ENCODE measurements at regions not wholly inside any gene's neighbourhood (a gene's known extent, or its start where the extent isn't known, plus 50 kb on each side); places are given as distances from the start of the nearest gene placed in this dataset.
"Not testable (repeated sequence)": the region's sequence is repeated elsewhere in the genome, so short reads cannot be mapped to it uniquely, and the experiment has no call there.

DNA sequence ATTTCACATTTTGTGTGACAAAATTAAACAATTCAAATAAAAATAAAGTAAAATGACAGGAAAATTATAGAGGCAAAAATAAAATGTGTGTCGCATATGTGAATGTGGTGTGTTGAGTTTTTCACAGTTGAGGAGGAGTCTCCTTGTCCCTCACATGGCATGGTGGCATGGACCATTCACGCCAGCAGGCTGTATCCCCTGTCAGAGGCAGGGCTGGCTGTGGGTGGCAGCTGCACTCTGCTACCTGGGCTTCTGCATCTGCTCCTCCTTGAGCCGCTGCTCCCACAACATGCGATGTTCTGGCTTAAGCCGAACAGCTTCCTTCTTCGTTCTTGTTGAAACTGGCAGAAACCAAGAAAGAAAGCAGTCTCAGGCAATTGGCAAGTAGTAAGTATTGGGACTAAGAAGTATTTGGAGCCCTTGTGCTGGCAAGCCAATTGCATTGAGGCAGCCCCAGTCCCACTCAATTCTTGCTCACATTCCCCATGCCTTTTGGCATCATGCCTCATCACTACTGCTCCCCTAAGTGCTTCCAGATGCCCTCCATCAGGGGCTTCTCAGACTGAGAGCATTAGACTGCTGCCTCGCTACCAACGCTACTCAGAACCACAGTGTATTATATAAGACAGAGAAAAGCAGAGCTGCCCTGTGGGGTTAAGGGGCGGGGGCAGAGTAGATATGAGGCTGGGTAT is 177.9 kb upstream of the NABP1 start:
- Mint-ChIP-seq H3K36me3 (ENCODE audit: low read depth) (no peaks in the 10 kb centered on the region), H3K4me1 (ENCODE audit: low read depth) (no peaks in the 10 kb centered on the region), H3K27ac (no peak overlapping the region), H3K27me3 (ENCODE audit: low read depth) (peaks cover 6% of the 10 kb centered on the region), H3K9me3 (ENCODE audit: insufficient read depth) (no peaks in the 10 kb centered on the region), H3K4me3 (no peak overlapping the region)
- ATAC-seq (no peak), DNase-seq (no peak)
- ChIA-PET CTCF (interaction anchor here (1.1 kb wide), 1 partner anchor 282 kb away, joined by 4 read pairs; no protein-coding TSS in a partner anchor), POLR2A (no interaction called here)

DNA sequence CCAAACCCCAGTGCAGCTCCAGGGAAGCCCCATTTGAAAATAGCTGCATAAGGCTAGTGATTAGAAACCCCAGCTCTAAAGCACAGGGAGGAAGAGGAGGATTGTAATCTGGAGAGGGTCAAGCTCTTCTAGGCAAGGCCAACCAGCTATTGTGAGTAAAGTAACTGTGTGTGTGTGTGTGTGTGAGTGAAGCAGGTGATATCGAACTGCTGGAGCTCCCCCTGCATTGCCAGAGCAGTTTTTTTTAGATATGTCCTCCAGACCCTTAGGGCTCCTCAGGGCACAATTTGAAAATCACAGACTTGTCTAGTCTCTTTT is 177.4 kb upstream of the NABP1 start:
- H3K9me3 Mint-ChIP-seq (ENCODE audit: insufficient read depth): no peaks in the 10 kb centered on the region
- no peak overlapping the region for H3K4me3 Mint-ChIP-seq
- ChIA-PET CTCF (interaction anchor here (0.9 to 1.3 kb wide), 3 partner anchors 21 to 336 kb away, joined by 3 to 4 read pairs (median 4); no protein-coding TSS in a partner anchor), POLR2A (no interaction called here)
- DNase-seq: no peak
- peaks cover 8% of the 10 kb centered on the region for H3K27me3 Mint-ChIP-seq (ENCODE audit: low read depth)
- no peaks in the 10 kb centered on the region for H3K4me1 Mint-ChIP-seq (ENCODE audit: low read depth)
- H3K36me3 Mint-ChIP-seq (ENCODE audit: low read depth): no peaks in the 10 kb centered on the region
- no peak overlapping the region for H3K27ac Mint-ChIP-seq
- ATAC-seq: no peak

DNA sequence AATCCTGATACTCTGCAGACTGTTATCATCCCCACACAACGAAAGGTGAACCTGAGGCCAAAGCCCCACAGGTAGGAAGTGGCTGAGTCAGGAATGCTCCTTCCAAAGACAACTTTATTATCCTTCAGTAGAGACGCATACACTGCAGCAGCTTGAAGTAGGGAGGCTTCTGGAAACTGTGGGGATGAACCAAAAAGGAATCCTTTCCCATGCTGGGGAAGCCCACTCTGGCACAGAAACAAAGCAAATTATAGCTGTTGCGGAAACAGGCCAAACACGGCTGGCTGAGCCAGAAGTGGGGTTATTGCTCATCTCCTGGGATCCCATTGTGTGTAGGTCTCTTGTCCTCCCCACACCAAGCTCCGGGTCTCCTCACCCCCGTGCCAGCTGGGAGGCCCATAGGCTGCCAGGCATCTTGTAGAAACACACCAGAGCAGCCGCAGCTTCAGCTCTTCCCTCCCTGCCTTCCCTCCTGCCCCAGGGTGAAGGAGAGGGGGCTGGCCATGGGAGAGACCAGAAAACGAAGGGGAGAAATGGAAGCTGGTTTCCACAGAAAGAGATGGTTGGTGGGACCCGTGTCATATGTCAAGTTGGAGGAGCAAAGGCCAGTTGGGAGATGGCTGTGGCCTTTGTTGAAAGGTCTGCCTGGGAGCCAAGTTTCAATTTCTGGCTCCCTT is 176.9 kb upstream of the NABP1 start:
- Mint-ChIP-seq H3K4me3 (no peak overlapping the region), H3K27me3 (ENCODE audit: low read depth) (peaks cover 8% of the 10 kb centered on the region), H3K4me1 (ENCODE audit: low read depth) (no peaks in the 10 kb centered on the region), H3K9me3 (ENCODE audit: insufficient read depth) (no peaks in the 10 kb centered on the region), H3K36me3 (ENCODE audit: low read depth) (no peaks in the 10 kb centered on the region), H3K27ac (no peak overlapping the region)
- DNase-seq: no peak
- ChIA-PET CTCF (interaction anchor here (0.6 to 1.3 kb wide), 5 partner anchors 21 to 337 kb away, joined by 3 to 4 read pairs (median 4); no protein-coding TSS in a partner anchor), POLR2A (no interaction called here)
- ATAC-seq: no peak

DNA sequence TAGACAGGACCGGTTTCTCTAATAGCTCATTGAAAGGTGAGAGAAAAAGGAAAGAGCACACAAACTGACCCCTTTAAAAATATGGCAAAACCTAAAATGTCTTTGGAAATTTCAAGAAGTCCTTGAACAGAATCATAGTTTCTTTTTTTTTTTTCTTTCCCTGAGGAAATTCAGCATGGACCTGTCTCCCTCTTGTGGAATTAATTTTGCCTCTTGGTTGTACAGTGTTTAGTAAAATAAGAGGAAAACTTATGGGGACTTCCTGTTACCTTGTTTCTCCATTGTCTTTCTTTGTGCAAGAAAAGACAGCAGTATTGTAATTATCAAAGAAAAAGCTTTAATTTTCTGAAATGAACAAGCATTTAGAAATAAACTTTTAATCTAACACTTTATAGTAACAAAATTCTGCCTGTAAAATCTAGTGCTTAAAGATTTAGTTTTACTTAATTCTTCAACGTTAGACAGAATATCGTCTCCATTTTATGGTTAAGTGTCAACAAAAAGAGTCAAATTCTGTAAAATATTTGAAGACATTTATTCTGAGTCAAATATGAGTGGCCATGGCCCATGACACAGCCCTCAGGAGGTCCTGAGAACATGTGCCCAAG is 176.3 kb upstream of the NABP1 start:
- ChIA-PET CTCF (interaction anchor here (0.6 to 1.3 kb wide), 5 partner anchors 20 to 337 kb away, joined by 3 to 4 read pairs (median 3); no protein-coding TSS in a partner anchor), POLR2A (no interaction called here)
- Mint-ChIP-seq H3K27ac (no peak overlapping the region), H3K4me1 (ENCODE audit: low read depth) (no peaks in the 10 kb centered on the region), H3K36me3 (ENCODE audit: low read depth) (no peaks in the 10 kb centered on the region), H3K9me3 (ENCODE audit: insufficient read depth) (no peaks in the 10 kb centered on the region), H3K27me3 (ENCODE audit: low read depth) (peaks cover 8% of the 10 kb centered on the region), H3K4me3 (no peak overlapping the region)
- ATAC-seq (no peak), DNase-seq (no peak)

DNA sequence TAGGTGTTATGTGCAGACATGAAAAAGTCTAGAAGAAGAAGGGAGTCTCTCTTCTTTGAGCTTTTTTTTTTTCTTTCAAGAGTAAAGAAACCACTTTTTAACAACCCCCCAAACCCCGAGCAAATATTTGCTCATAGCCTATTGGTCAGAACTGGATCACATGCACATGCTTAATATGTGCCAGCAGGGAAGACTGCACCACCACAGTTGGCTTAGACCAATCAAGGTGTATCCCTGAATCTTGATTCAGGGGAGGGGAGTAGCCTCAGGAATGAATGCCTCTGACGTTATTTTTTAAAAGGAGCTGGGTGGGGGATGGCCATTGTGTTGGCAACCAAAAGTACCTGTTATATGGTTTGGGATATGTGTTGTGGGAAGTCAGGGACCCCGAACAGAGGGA is 171.4 kb upstream of the NABP1 start:
- no peak for ATAC-seq
- no peak overlapping the region for H3K27ac Mint-ChIP-seq
- peaks cover 5% of the 10 kb centered on the region for H3K9me3 Mint-ChIP-seq (ENCODE audit: insufficient read depth)
- peaks cover 2% of the 10 kb centered on the region for H3K27me3 Mint-ChIP-seq (ENCODE audit: low read depth)
- no peak overlapping the region for H3K4me3 Mint-ChIP-seq
- no peak for DNase-seq
- ChIA-PET CTCF (no interaction called here), POLR2A (no interaction called here)
- no peaks in the 10 kb centered on the region for H3K4me1 Mint-ChIP-seq (ENCODE audit: low read depth)
- no peaks in the 10 kb centered on the region for H3K36me3 Mint-ChIP-seq (ENCODE audit: low read depth)

DNA sequence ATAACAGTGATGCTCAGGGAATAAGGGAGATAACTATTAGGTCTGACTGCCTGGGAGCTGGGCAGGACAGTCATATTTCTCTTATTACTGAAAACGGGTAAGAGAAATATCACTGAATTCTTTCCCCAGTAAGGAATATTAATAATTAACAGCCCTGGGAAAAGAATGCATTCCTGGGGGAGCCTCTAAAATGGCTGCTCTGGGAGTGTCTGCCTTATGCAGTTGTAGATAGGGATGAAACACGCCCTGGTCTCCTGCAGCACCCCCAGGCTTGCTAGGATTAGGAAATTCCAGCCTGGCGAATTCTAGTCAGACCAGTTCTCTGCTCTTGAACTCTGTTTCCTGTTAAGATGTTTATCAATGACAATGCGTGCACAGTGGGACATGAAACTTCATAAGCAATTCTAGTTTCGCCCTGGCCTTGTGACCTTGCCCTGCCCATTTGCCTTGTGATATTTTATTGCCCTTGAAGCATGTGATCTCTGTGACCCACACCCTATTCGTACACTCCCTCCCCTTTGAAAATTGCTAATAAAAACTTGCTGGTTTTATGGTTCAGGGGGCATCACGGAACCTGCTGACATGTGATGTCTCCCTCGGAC is 170.6 kb upstream of the NABP1 start:
- H3K27ac Mint-ChIP-seq; H3K4me3 Mint-ChIP-seq; H3K36me3 Mint-ChIP-seq (ENCODE audit: low read depth); CTCF ChIA-PET; H3K9me3 Mint-ChIP-seq (ENCODE audit: insufficient read depth); ATAC-seq; H3K27me3 Mint-ChIP-seq (ENCODE audit: low read depth); H3K4me1 Mint-ChIP-seq (ENCODE audit: low read depth); DNase-seq; POLR2A ChIA-PET: not testable (repeated sequence)

DNA sequence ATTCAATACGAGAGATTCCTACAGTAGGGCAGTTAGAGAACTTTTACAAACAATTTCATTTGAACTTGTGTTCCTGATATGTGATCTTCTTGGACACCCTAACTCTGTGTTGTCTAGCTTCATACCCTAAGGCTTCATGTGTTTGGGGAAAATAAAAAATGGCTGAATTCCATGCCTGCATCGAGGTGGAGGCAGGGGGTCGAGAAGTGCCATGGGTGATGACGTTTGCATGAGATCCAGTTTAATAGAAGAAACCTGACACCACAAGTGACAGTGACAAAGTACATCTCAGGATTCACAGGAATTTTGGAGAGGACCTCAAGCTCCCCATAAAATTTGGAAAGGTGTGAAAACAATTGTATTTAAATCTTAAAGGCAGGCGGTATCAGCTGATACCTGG is 169.2 kb upstream of the NABP1 start:
- peaks cover 5% of the 10 kb centered on the region for H3K9me3 Mint-ChIP-seq (ENCODE audit: insufficient read depth)
- no peak overlapping the region for H3K27ac Mint-ChIP-seq
- H3K4me3 Mint-ChIP-seq: no peak overlapping the region
- DNase-seq (no peak), ATAC-seq (no peak)
- H3K27me3 Mint-ChIP-seq (ENCODE audit: low read depth): peaks cover 4% of the 10 kb centered on the region
- ChIA-PET POLR2A (interaction anchor here (0.6 kb wide), 1 partner anchor 59 kb away, joined by 3 read pairs; no protein-coding TSS in a partner anchor), CTCF (interaction anchor here (0.8 to 1.2 kb wide), 2 partner anchors 13 to 31 kb away, joined by 4 read pairs; no protein-coding TSS in a partner anchor)
- no peaks in the 10 kb centered on the region for H3K4me1 Mint-ChIP-seq (ENCODE audit: low read depth)
- H3K36me3 Mint-ChIP-seq (ENCODE audit: low read depth): no peaks in the 10 kb centered on the region

DNA sequence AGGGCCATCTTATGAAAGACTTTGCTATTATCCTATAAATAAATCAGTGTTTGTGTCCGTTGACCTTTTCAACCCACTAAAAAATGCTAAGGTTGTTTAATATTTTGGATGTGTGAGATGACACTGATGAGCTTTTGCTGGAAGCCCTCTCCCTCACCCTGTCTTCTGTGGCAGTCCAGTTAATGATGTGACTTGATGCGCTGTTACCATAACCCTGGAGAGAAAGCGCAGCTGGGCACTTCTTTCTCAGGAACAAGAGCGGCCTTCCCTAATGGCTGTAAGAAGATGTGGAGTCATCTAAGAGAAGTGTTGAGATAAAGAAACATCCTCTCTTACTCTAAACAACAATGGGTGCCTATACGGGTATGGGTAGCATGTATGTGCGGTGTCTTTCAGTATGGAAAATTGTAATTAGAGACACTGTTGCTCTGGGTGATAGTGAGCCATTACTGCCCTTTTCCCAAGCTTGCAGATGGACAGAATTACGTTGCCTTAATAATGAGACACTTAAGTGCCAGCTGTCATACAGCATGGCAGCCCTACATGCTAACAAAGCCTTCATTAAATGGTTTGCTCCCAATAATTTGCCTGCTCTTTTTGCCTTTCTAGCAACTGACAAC is 165.6 kb upstream of the NABP1 start:
- H3K36me3 Mint-ChIP-seq (ENCODE audit: low read depth): no peaks in the 10 kb centered on the region
- no peaks in the 10 kb centered on the region for H3K4me1 Mint-ChIP-seq (ENCODE audit: low read depth)
- DNase-seq: no peak
- ATAC-seq: no peak
- H3K27ac Mint-ChIP-seq: no peak overlapping the region
- no peak overlapping the region for H3K4me3 Mint-ChIP-seq
- H3K27me3 Mint-ChIP-seq (ENCODE audit: low read depth): peaks cover 4% of the 10 kb centered on the region
- ChIA-PET POLR2A (no interaction called here), CTCF (interaction anchor here (1.7 to 1.9 kb wide), 2 partner anchors 294 to 357 kb away, joined by 6 read pairs; no protein-coding TSS in a partner anchor)
- peaks cover 5% of the 10 kb centered on the region for H3K9me3 Mint-ChIP-seq (ENCODE audit: insufficient read depth)

DNA sequence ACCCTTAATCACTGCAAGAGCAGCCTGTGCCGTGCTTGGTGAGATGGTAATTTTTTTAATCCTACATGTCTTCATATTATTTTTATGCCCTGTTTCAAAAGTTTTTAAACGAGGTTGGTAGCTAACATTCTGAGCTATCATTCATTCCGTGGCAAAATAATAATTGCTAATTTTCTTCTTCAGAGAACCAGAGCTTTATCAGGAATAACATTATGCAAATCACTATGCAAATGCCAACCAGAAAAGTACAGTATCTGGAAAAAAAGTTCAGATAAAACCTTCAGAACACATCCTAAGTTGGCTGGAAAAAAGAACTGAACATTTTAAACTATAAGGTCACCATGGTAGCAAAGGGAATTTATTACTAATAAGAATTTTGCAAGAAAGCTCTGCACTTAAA is 165.1 kb upstream of the NABP1 start:
- Mint-ChIP-seq H3K27ac (no peak overlapping the region), H3K4me3 (no peak overlapping the region), H3K4me1 (ENCODE audit: low read depth) (no peaks in the 10 kb centered on the region), H3K36me3 (ENCODE audit: low read depth) (no peaks in the 10 kb centered on the region), H3K27me3 (ENCODE audit: low read depth) (peaks cover 9% of the 10 kb centered on the region), H3K9me3 (ENCODE audit: insufficient read depth) (peaks cover under 1% of the 10 kb centered on the region)
- no peak for ATAC-seq
- POLR2A ChIA-PET: no interaction called here
- CTCF ChIA-PET: interaction anchor here (1.7 to 1.9 kb wide), 2 partner anchors 295 to 357 kb away, joined by 6 read pairs; no protein-coding TSS in a partner anchor
- no peak for DNase-seq

DNA sequence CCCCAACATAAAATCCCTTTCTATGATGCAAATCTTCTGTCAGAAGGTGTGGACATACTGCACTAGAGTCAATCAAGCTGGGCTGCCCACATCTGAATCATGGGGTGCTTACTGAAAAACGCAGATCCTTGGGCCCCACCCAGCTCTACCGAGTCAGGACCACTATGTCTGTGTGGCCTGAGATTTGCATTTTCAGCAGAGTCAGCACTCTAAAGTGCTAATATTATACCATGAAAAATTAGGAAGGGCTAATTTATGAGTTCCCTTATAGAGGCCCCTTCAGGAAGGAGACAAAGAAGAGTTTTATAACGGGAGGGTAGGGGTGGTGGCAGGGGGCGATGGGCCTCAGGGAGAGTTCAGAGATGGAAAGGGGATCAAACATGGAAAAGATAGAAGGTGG is 163.3 kb upstream of the NABP1 start:
- POLR2A ChIA-PET: no interaction called here
- DNase-seq (no peak), ATAC-seq (no peak)
- no peaks in the 10 kb centered on the region for H3K9me3 Mint-ChIP-seq (ENCODE audit: insufficient read depth)
- H3K36me3 Mint-ChIP-seq (ENCODE audit: low read depth): no peaks in the 10 kb centered on the region
- H3K27ac Mint-ChIP-seq: no peak overlapping the region
- no peak overlapping the region for H3K4me3 Mint-ChIP-seq
- H3K4me1 Mint-ChIP-seq (ENCODE audit: low read depth): no peaks in the 10 kb centered on the region
- CTCF ChIA-PET: interaction anchor here (1.4 kb wide), 1 partner anchor 24 kb away, joined by 7 read pairs; no protein-coding TSS in a partner anchor
- H3K27me3 Mint-ChIP-seq (ENCODE audit: low read depth): peaks cover 16% of the 10 kb centered on the region

DNA sequence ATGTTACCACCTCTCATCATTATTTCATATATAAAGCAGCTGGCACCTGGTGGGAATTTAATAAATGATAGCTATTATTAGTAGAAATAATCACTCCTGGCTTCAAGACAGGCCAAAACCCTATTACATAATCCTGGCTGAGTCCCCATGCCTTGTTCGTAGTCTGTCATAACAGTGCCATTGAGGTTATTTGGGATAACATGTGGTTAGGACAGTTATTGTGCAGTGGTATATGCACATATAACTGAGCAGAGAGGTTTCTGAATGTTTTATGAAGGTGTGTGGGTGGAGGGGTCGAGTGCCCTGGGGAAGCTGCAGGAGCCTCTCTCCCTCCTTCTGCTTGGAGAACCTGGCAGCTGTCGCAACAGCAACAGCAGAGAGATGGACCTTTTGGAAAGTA is 162.4 kb upstream of the NABP1 start:
- Mint-ChIP-seq H3K4me1 (ENCODE audit: low read depth) (no peaks in the 10 kb centered on the region), H3K27ac (no peak overlapping the region), H3K27me3 (ENCODE audit: low read depth) (peaks cover 19% of the 10 kb centered on the region), H3K4me3 (no peak overlapping the region), H3K36me3 (ENCODE audit: low read depth) (no peaks in the 10 kb centered on the region), H3K9me3 (ENCODE audit: insufficient read depth) (no peaks in the 10 kb centered on the region)
- no peak for DNase-seq
- ATAC-seq: no peak
- CTCF ChIA-PET: interaction anchor here (1.4 kb wide), 1 partner anchor 23 kb away, joined by 7 read pairs; no protein-coding TSS in a partner anchor
- POLR2A ChIA-PET: no interaction called here

Measured in activated CD8-positive, alpha-beta T cell treated with anti-CD3 and anti-CD28 coated beads, Interleukin-2, amount 10 ng/mL, durations not matched to agents 7 days and 5 days (primary cell).